SK-N-SH (cell line): ENCODE measurements at regions not wholly inside any gene's neighbourhood (a gene's known extent, or its start where the extent isn't known, plus 50 kb on each side); places are given as distances from the start of the nearest gene placed in this dataset.

Experiments used
- CTCF ChIA-PET: fragments of 300-600, 350-600 bp; formaldehyde crosslinking; extraction: SDS; loops from one replicate; lab custom pipeline; 2021; lab: Yijun Ruan, JAX
- POLR2A ChIA-PET: fragments of 350-600 bp; sonication (Branson Sonifier 250); formaldehyde crosslinking; extraction: SDS; loops from one replicate; lab custom pipeline; 2020; ENCODE audit warnings: antibody characterized with exemption, inconsistent platforms; lab: Yijun Ruan, JAX
- DNase-seq: peaks from one replicate; pipeline ENCODE4 v3.0.0; 2012
- H2AFZ ChIP-seq: fragments of 200-600 bp; sonication (generic); 2 replicates; pipeline ENCODE4 v1.8.1; 2016; ENCODE audit warnings: antibody characterized with exemption, mild to moderate bottlenecking, low read depth
- H3F3A ChIP-seq: fragments of 200-600 bp; sonication (generic); replicated peaks from 2 replicates; pipeline ENCODE3; 2016; ENCODE audit warnings: antibody characterized with exemption, mild to moderate bottlenecking; ENCODE audit not compliant: insufficient read depth
- H3K27ac ChIP-seq, 2 experiments: fragments of 200-500 bp in 1 of 2; fragments of 200-600 bp in 1 of 2; sonication (Bioruptor generic) in 1 of 2; sonication (generic), shearing (Covaris generic) in 1 of 2; 2 replicates each; pipeline versions ENCODE4 v1.5.1 to v1.6.1; 2014 to 2016; ENCODE audit warnings: low read depth in 2 of 2, inconsistent platforms in 1 of 2, low read length in 1 of 2, mild to moderate bottlenecking in 1 of 2, mixed read lengths in 1 of 2
- H3K27me3 ChIP-seq: fragments of 200-600 bp; sonication (generic), shearing (Covaris generic); 2 replicates; pipeline ENCODE4 v1.6.1; 2016; ENCODE audit warnings: mixed run types; ENCODE audit not compliant: insufficient read depth
- H3K36me3 ChIP-seq, 2 experiments: fragments of 200-500 bp in 1 of 2; fragments of 200-600 bp in 1 of 2; sonication (Bioruptor generic) in 1 of 2; sonication (generic) in 1 of 2; replicated peaks in 1 of 2; 2 replicates each; pipeline versions ENCODE3 to v1.5.1; 2014 to 2016; ENCODE audit warnings: low read length in 1 of 2, mild to moderate bottlenecking in 1 of 2; ENCODE audit not compliant: insufficient read depth in 2 of 2, control insufficient read depth in 1 of 2
- H3K4me1 ChIP-seq, 2 experiments: fragments of 200-500 bp in 1 of 2; fragments of 200-600 bp in 1 of 2; sonication (Bioruptor generic) in 1 of 2; sonication (generic), shearing (Covaris generic) in 1 of 2; 2 replicates each; pipeline versions ENCODE4 v1.5.1 to v1.6.1; 2014 to 2016; ENCODE audit warnings: low read depth in 1 of 2, low read length in 1 of 2, mixed run types in 1 of 2; ENCODE audit not compliant: insufficient read depth in 2 of 2, control insufficient read depth in 1 of 2
- H3K4me2 ChIP-seq: fragments of 200-600 bp; sonication (generic), shearing (Covaris generic); 2 replicates; pipeline ENCODE4 v1.6.1; 2017; ENCODE audit warnings: mixed run types
- H3K4me3 ChIP-seq, 2 experiments: fragments of 200-500 bp in 1 of 2; fragments of 200-600 bp in 1 of 2; sonication (Bioruptor generic) in 1 of 2; sonication (generic), shearing (Covaris generic) in 1 of 2; 2 replicates each; pipeline versions ENCODE4 v1.5.1 to v1.8.1; 2014 to 2016; ENCODE audit warnings: low read depth in 2 of 2, inconsistent platforms in 1 of 2, low read length in 1 of 2, mild to moderate bottlenecking in 1 of 2, mixed read lengths in 1 of 2, moderate library complexity in 1 of 2
- H3K79me2 ChIP-seq: fragments of 200-600 bp; sonication (generic); 2 replicates; pipeline ENCODE4 v1.8.1; 2017; ENCODE audit warnings: mild to moderate bottlenecking; ENCODE audit not compliant: insufficient read depth
- H3K9ac ChIP-seq: fragments of 200-600 bp; sonication (generic); 2 replicates; pipeline ENCODE4 v1.6.1; 2017; ENCODE audit warnings: mixed run types
- H3K9me2 ChIP-seq: fragments of 200-600 bp; sonication (generic); 2 replicates; pipeline ENCODE4 v1.6.1; 2017; ENCODE audit warnings: mixed run types
- H3K9me3 ChIP-seq: fragments of 200-600 bp; sonication (generic); 2 replicates; pipeline ENCODE4 v1.6.1; 2017; ENCODE audit warnings: mixed run types, mild to moderate bottlenecking, moderate library complexity
- H4K20me1 ChIP-seq: fragments of 200-600 bp; sonication (generic); 2 replicates; pipeline ENCODE4 v1.6.1; 2017; ENCODE audit warnings: mild to moderate bottlenecking, mixed run types; ENCODE audit not compliant: insufficient read depth
- EZH2phosphoT487 ChIP-seq: fragments of 200-600 bp; sonication (generic); IDR thresholded peaks from 2 replicates; pipeline ENCODE4 v1.6.1; 2017; ENCODE audit warnings: low read depth, mixed run types, mild to moderate bottlenecking, antibody characterized with exemption, moderate library complexity, borderline replicate concordance
- FOXJ3 ChIP-seq: sonication (generic); formaldehyde crosslinking; IDR thresholded peaks from 2 replicates; pipeline ENCODE4 v1.5.1; 2020; ENCODE audit warnings: mild to moderate bottlenecking, missing genetic modification reagents
- FOXM1 ChIP-seq: IDR thresholded peaks from 2 replicates; pipeline ENCODE4 v1.4.0; 2012; ENCODE audit warnings: low read depth, mild to moderate bottlenecking
- JUND ChIP-seq: IDR thresholded peaks from 2 replicates; pipeline ENCODE4 v1.4.0; 2012
- NRF1 ChIP-seq: IDR thresholded peaks from 2 replicates; pipeline ENCODE4 v1.6.1; 2012; ENCODE audit warnings: low read depth, mild to moderate bottlenecking, low read length
- POLR2AphosphoS5 ChIP-seq: IDR thresholded peaks from 2 replicates; pipeline ENCODE4 v1.6.1; 2012; ENCODE audit warnings: low read depth, low read length
- RXRA ChIP-seq: IDR thresholded peaks from 2 replicates; pipeline ENCODE4 v1.4.0; 2012; ENCODE audit warnings: low read depth, mild to moderate bottlenecking, borderline replicate concordance
- SIN3A ChIP-seq: IDR thresholded peaks from 2 replicates; pipeline ENCODE4 v1.6.1; 2012; ENCODE audit warnings: low read depth, mild to moderate bottlenecking, low read length, moderate library complexity, borderline replicate concordance
- TAF1 ChIP-seq: IDR thresholded peaks from 2 replicates; pipeline ENCODE4 v1.6.1; 2012; ENCODE audit warnings: low read depth, mild to moderate bottlenecking, low read length, moderate library complexity, borderline replicate concordance
- TEAD4 ChIP-seq: IDR thresholded peaks from 2 replicates; pipeline ENCODE4 v1.4.0; 2012; ENCODE audit warnings: mild to moderate bottlenecking, borderline replicate concordance; ENCODE audit not compliant: insufficient read depth
- WGBS: methylation state at CpG from one replicate; pipeline ENCODE4 v1.1.6; 2017; ENCODE audit warnings: low lambda C conversion rate; 5-methylcytosine and 5-hydroxymethylcytosine counted together
- TF ChIP-seq, protein P1 (sequence below): IDR thresholded peaks from 2 replicates; pipeline ENCODE4 v1.4.0; 2012; ENCODE audit warnings: low read depth, borderline replicate concordance
- TF ChIP-seq, protein P2 (sequence below): fragments of 200-600 bp; sonication (generic); IDR thresholded peaks from 2 replicates; pipeline ENCODE4 v1.6.1; 2017; ENCODE audit warnings: antibody characterized with exemption, mild to moderate bottlenecking, moderate library complexity
- TF ChIP-seq, protein P3 (sequence below): fragments of 150-350 bp; IDR thresholded peaks from 2 replicates; pipeline ENCODE4 v1.6.1; 2016; ENCODE audit warnings: mild to moderate bottlenecking, low read depth, low read length
- TF ChIP-seq, protein P4 (sequence below): IDR thresholded peaks from 2 replicates; pipeline ENCODE4 v1.6.1; 2012; ENCODE audit warnings: mild to moderate bottlenecking, low read depth, low read length, moderate library complexity

GRCh38 chr1:4509206-4509605, 145.2 kb upstream of the AJAP1 start:
- ChIA-PET CTCF (interaction anchor here (1.7 to 1.9 kb wide), 2 partner anchors 9 to 15 kb away, joined by 5 read pairs; no protein-coding TSS in a partner anchor), POLR2A (no interaction called here)
- H3K4me2 ChIP-seq, result no peak overlapping the region

More at GRCh38 chr1:4509206-4509605, 145.2 kb upstream of the AJAP1 start:
- DNase-seq, result no peak
- Histone ChIP-seq H3K9ac (no peak overlapping the region), H4K20me1 (no peaks in the 10 kb centered on the region), H2AFZ (no peak overlapping the region), H3K4me3 (no peak overlapping the region), H3K4me1 (no peaks in the 10 kb centered on the region), H3K9me2 (no peaks in the 10 kb centered on the region), H3K79me2 (no peaks in the 10 kb centered on the region), H3K9me3 (no peaks in the 10 kb centered on the region), H3K27me3 (no peaks in the 10 kb centered on the region), H3F3A (no peaks in the 10 kb centered on the region), H3K27ac (no peak overlapping the region), H3K36me3 (no peaks in the 10 kb centered on the region)
- WGBS, result 22% methylated on average over 4 of the region's 8 CpGs
- TF ChIP-seq FOXM1 (no peak), FOXJ3 (CRISPR knock-in tag) (no peak), TEAD4 (no peak), JUND (no peak), RXRA (no peak), POLR2AphosphoS5 (no peak), EZH2phosphoT487 (no peak), SIN3A (no peak), TAF1 (no peak), NRF1 (no peak)
- TF ChIP-seq, protein P1, sequence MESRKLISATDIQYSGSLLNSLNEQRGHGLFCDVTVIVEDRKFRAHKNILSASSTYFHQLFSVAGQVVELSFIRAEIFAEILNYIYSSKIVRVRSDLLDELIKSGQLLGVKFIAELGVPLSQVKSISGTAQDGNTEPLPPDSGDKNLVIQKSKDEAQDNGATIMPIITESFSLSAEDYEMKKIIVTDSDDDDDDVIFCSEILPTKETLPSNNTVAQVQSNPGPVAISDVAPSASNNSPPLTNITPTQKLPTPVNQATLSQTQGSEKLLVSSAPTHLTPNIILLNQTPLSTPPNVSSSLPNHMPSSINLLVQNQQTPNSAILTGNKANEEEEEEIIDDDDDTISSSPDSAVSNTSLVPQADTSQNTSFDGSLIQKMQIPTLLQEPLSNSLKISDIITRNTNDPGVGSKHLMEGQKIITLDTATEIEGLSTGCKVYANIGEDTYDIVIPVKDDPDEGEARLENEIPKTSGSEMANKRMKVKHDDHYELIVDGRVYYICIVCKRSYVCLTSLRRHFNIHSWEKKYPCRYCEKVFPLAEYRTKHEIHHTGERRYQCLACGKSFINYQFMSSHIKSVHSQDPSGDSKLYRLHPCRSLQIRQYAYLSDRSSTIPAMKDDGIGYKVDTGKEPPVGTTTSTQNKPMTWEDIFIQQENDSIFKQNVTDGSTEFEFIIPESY, result no peak
- TF ChIP-seq, protein P2, sequence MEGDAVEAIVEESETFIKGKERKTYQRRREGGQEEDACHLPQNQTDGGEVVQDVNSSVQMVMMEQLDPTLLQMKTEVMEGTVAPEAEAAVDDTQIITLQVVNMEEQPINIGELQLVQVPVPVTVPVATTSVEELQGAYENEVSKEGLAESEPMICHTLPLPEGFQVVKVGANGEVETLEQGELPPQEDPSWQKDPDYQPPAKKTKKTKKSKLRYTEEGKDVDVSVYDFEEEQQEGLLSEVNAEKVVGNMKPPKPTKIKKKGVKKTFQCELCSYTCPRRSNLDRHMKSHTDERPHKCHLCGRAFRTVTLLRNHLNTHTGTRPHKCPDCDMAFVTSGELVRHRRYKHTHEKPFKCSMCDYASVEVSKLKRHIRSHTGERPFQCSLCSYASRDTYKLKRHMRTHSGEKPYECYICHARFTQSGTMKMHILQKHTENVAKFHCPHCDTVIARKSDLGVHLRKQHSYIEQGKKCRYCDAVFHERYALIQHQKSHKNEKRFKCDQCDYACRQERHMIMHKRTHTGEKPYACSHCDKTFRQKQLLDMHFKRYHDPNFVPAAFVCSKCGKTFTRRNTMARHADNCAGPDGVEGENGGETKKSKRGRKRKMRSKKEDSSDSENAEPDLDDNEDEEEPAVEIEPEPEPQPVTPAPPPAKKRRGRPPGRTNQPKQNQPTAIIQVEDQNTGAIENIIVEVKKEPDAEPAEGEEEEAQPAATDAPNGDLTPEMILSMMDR, result no peak
- TF ChIP-seq, protein P3, sequence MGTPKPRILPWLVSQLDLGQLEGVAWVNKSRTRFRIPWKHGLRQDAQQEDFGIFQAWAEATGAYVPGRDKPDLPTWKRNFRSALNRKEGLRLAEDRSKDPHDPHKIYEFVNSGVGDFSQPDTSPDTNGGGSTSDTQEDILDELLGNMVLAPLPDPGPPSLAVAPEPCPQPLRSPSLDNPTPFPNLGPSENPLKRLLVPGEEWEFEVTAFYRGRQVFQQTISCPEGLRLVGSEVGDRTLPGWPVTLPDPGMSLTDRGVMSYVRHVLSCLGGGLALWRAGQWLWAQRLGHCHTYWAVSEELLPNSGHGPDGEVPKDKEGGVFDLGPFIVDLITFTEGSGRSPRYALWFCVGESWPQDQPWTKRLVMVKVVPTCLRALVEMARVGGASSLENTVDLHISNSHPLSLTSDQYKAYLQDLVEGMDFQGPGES, result no peak
- TF ChIP-seq, protein P4, sequence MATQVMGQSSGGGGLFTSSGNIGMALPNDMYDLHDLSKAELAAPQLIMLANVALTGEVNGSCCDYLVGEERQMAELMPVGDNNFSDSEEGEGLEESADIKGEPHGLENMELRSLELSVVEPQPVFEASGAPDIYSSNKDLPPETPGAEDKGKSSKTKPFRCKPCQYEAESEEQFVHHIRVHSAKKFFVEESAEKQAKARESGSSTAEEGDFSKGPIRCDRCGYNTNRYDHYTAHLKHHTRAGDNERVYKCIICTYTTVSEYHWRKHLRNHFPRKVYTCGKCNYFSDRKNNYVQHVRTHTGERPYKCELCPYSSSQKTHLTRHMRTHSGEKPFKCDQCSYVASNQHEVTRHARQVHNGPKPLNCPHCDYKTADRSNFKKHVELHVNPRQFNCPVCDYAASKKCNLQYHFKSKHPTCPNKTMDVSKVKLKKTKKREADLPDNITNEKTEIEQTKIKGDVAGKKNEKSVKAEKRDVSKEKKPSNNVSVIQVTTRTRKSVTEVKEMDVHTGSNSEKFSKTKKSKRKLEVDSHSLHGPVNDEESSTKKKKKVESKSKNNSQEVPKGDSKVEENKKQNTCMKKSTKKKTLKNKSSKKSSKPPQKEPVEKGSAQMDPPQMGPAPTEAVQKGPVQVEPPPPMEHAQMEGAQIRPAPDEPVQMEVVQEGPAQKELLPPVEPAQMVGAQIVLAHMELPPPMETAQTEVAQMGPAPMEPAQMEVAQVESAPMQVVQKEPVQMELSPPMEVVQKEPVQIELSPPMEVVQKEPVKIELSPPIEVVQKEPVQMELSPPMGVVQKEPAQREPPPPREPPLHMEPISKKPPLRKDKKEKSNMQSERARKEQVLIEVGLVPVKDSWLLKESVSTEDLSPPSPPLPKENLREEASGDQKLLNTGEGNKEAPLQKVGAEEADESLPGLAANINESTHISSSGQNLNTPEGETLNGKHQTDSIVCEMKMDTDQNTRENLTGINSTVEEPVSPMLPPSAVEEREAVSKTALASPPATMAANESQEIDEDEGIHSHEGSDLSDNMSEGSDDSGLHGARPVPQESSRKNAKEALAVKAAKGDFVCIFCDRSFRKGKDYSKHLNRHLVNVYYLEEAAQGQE, result no peak
